Fibroblast of the aortic adventitia (primary cell): ENCODE measurements at regions not wholly inside any gene's neighbourhood (a gene's known extent, or its start where the extent isn't known, plus 50 kb on each side); places are given as distances from the start of the nearest gene placed in this dataset.

Source experiments
- DNase-seq: peaks from one replicate; pipeline ENCODE4 v3.0.0-alpha.2; 2010; ENCODE audit warnings: low read depth
- H3K4me3 ChIP-seq: 2 replicates; pipeline ENCODE4 v1.5.1; 2011; ENCODE audit warnings: low read depth, mild to moderate bottlenecking, control low read depth, low read length, moderate library complexity
- TF ChIP-seq, protein P1 (sequence below): IDR thresholded peaks from 2 replicates; pipeline ENCODE4 v1.5.1; 2011; ENCODE audit warnings: mild to moderate bottlenecking, low read length, control low read depth, inconsistent platforms; ENCODE audit not compliant: insufficient read depth

- TF ChIP-seq, protein P1, sequence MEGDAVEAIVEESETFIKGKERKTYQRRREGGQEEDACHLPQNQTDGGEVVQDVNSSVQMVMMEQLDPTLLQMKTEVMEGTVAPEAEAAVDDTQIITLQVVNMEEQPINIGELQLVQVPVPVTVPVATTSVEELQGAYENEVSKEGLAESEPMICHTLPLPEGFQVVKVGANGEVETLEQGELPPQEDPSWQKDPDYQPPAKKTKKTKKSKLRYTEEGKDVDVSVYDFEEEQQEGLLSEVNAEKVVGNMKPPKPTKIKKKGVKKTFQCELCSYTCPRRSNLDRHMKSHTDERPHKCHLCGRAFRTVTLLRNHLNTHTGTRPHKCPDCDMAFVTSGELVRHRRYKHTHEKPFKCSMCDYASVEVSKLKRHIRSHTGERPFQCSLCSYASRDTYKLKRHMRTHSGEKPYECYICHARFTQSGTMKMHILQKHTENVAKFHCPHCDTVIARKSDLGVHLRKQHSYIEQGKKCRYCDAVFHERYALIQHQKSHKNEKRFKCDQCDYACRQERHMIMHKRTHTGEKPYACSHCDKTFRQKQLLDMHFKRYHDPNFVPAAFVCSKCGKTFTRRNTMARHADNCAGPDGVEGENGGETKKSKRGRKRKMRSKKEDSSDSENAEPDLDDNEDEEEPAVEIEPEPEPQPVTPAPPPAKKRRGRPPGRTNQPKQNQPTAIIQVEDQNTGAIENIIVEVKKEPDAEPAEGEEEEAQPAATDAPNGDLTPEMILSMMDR: no peak
- H3K4me3 ChIP-seq: no peak overlapping the region
- peak; percentile 51 for DNase-seq
These were observed 248.9 kb downstream of the ANAPC1 start for GRCh38 chr2:111634995-111635538.

DNA sequence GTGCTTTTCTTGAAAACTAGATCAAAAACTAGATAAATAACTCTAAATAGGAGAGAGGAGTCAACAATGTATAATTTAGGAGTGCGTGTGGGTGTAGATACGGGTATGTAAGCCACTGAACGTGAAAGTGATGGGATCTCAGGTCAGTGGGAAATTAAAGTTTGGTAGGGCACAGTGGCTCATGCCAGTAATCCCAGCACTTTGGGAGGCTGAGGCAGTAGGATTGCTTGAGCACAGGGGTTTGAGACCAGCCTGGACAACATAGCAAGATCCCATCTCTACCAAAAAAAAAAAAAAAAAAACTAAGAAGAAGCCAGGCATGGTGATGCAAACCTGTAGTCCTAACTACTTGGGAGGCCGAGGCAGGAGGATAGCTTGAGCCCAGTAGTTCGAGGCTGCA is 247.1 kb downstream of the ANAPC1 start:
- H3K4me3 ChIP-seq: no peak overlapping the region
- no peak for DNase-seq
- TF ChIP-seq, protein P1: no peak

GRCh38 chr2:111638274-111638877 is 245.6 kb downstream of the ANAPC1 start:
- no peak for DNase-seq
- TF ChIP-seq, protein P1: no peak
- no peak overlapping the region for H3K4me3 ChIP-seq

GRCh38 chr2:111640480-111640879 is 243.5 kb downstream of the ANAPC1 start:
- H3K4me3 ChIP-seq: no peak overlapping the region
- no peak for DNase-seq
- TF ChIP-seq, protein P1: no peak

DNA sequence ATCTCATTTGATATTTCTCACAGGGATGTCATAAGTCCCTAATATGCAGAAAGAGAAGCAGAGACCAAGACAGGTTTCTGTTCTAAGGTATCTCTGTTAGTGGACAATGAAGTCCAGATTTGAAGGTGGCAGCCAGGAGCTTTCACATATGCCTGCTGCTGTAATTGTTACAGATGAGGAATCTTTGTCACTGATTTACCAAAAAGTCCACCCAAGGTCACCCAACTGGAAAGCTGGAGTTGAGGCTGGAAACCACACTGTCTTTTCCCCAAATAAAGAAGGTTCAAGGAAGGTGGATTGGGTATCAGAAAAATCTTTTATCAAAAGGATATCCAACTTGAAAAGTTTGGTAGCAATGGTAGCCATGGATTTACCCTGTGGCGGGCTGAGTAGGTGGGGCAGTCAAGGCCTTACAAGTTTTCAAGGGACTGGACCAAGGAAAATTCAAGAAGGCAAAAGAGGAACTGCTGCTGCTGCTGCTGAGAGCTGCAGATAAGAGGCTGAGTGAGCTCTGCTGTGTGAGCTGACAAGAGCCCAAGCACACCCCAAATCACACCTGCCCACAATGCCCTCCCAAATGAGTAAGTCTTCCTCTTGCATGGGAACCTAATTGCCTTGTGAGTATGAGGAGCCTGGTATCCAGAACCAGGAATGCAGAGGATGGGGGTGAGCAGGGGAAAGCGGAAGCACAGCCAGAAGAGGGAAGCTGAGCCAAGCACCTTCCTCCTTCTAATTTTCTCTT is 241.2 kb downstream of the ANAPC1 start:
- no peak overlapping the region for H3K4me3 ChIP-seq
- DNase-seq: no peak
- TF ChIP-seq, protein P1: no peak

GRCh38 chr2:111643759-111644158 is 240.2 kb downstream of the ANAPC1 start:
- no peak for DNase-seq
- TF ChIP-seq, protein P1: no peak
- no peak overlapping the region for H3K4me3 ChIP-seq
